ENCODE measurements at regions not wholly inside any gene's neighbourhood (a gene's known extent, or its start where the extent isn't known, plus 50 kb on each side); places are given as distances from the start of the nearest gene placed in this dataset.
A peak's percentile ranks its signal among the peaks of the same experiment; 100 is the strongest.

GRCh38 chr3:157581956-157582636, 78.9 kb upstream of the VEPH1 start:
- peak; percentile 6 for DNase-seq (ENCODE audit: low spot score)

- DNase-seq (ENCODE audit: low spot score) = no peak
Observed at GRCh38 chr3:157581371-157581770, 78.2 kb upstream of the VEPH1 start.

GRCh38 chr3:157578181-157578580, 75.0 kb upstream of the VEPH1 start:
- no peak for DNase-seq (ENCODE audit: low spot score)

- DNase-seq (ENCODE audit: low spot score) = no peak
Observed at GRCh38 chr3:157574531-157574930, 71.3 kb upstream of the VEPH1 start.

- DNase-seq (ENCODE audit: low spot score) = no peak
Observed at GRCh38 chr3:157573780-157574378, 70.7 kb upstream of the VEPH1 start.

DNA sequence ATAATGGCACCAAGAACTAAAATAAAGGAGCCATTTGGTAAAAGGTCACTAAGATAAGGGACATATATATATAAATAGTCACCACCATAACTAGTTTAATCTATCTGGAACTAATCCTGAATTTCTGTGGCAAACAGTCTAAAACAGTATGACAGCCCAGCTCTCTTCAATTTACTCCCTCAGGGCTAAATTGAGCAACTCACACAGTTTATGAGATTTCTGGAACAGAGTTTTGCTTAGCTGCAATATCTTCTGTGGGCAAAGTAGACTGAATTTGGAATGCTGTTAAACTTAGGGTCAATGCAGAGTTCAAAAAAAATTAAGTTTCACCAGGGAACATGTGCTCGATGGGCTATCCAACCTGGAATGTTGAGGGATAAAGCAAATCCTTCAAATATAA, 70.1 kb upstream of the VEPH1 start:
- DNase-seq (ENCODE audit: low spot score) = no peak

GRCh38 chr3:157572559-157573270, 69.5 kb upstream of the VEPH1 start:
- DNase-seq (ENCODE audit: low spot score) = peak; percentile 37

GRCh38 chr3:157566596-157566995, 63.4 kb upstream of the VEPH1 start:
- DNase-seq (ENCODE audit: low spot score) = no peak

- DNase-seq (ENCODE audit: low spot score) = no peak
Observed at GRCh38 chr3:157559401-157559800, 56.2 kb upstream of the VEPH1 start.

Measured in Ammon's horn (tissue), 1 donor.